ENCODE measurements at regions not wholly inside any gene's neighbourhood (a gene's known extent, or its start where the extent isn't known, plus 50 kb on each side); places are given as distances from the start of the nearest gene placed in this dataset.
"Not testable (repeated sequence)": the region's sequence is repeated elsewhere in the genome, so short reads cannot be mapped to it uniquely, and the experiment has no call there.

GRCh38 chr5:24232929-24233498 lies 411.8 kb downstream of the CDH10 start:
- DNase-seq (ENCODE audit: low read depth in 2 of 3, low spot score in 1 of 3), result no peak

- DNase-seq (ENCODE audit: low read depth in 2 of 3, low spot score in 1 of 3), result no peak
Observed at GRCh38 chr5:24235946-24236345, 408.8 kb downstream of the CDH10 start.

- DNase-seq (ENCODE audit: low read depth in 2 of 3, low spot score in 1 of 3), result no peak
Observed at GRCh38 chr5:24245821-24246220, 399.0 kb downstream of the CDH10 start.

- DNase-seq (ENCODE audit: low read depth in 2 of 3, low spot score in 1 of 3), result no peak
Observed at GRCh38 chr5:24264547-24264946, 380.2 kb downstream of the CDH10 start.

GRCh38 chr5:24265306-24265705 lies 379.5 kb downstream of the CDH10 start:
- DNase-seq (ENCODE audit: low read depth in 2 of 3, low spot score in 1 of 3), result no peak

- DNase-seq (ENCODE audit: low read depth in 2 of 3, low spot score in 1 of 3), result no peak
Observed at GRCh38 chr5:24268482-24269056, 376.2 kb downstream of the CDH10 start.

GRCh38 chr5:24271702-24272118 lies 373.1 kb downstream of the CDH10 start:
- DNase-seq (ENCODE audit: low read depth in 2 of 3, low spot score in 1 of 3), result not testable (repeated sequence)

GRCh38 chr5:24272741-24273140 lies 372.0 kb downstream of the CDH10 start:
- no peak for DNase-seq (ENCODE audit: low read depth in 2 of 3, low spot score in 1 of 3)

GRCh38 chr5:24280215-24280614 lies 364.6 kb downstream of the CDH10 start:
- DNase-seq (ENCODE audit: low read depth in 2 of 3, low spot score in 1 of 3), result no peak

- DNase-seq (ENCODE audit: low read depth in 2 of 3, low spot score in 1 of 3), result no peak
Observed at GRCh38 chr5:24281818-24282217, 363.0 kb downstream of the CDH10 start.

- no peak for DNase-seq (ENCODE audit: low read depth in 2 of 3, low spot score in 1 of 3)
Observed at GRCh38 chr5:24289582-24290335, 355.0 kb downstream of the CDH10 start.

- DNase-seq (ENCODE audit: low read depth in 2 of 3, low spot score in 1 of 3), result no peak
Observed at GRCh38 chr5:24290536-24290935, 354.2 kb downstream of the CDH10 start.

GRCh38 chr5:24291916-24292315 lies 352.9 kb downstream of the CDH10 start:
- no peak for DNase-seq (ENCODE audit: low read depth in 2 of 3, low spot score in 1 of 3)

GRCh38 chr5:24294333-24294732 lies 350.4 kb downstream of the CDH10 start:
- DNase-seq (ENCODE audit: low read depth in 2 of 3, low spot score in 1 of 3), result no peak

- no peak for DNase-seq (ENCODE audit: low read depth in 2 of 3, low spot score in 1 of 3)
Observed at GRCh38 chr5:24314106-24314505, 330.7 kb downstream of the CDH10 start.

- DNase-seq (ENCODE audit: low read depth in 2 of 3, low spot score in 1 of 3), result no peak
Observed at GRCh38 chr5:24320643-24321042, 324.1 kb downstream of the CDH10 start.

GRCh38 chr5:24325306-24325832 lies 319.4 kb downstream of the CDH10 start:
- DNase-seq (ENCODE audit: low read depth in 2 of 3, low spot score in 1 of 3), result no peak

- DNase-seq (ENCODE audit: low read depth in 2 of 3, low spot score in 1 of 3), result no peak
Observed at GRCh38 chr5:24331531-24331930, 313.2 kb downstream of the CDH10 start.

GRCh38 chr5:24347158-24347557 lies 297.6 kb downstream of the CDH10 start:
- DNase-seq (ENCODE audit: low read depth in 2 of 3, low spot score in 1 of 3), result no peak

- no peak for DNase-seq (ENCODE audit: low read depth in 2 of 3, low spot score in 1 of 3)
Observed at GRCh38 chr5:24351285-24351684, 293.5 kb downstream of the CDH10 start.

GRCh38 chr5:24353016-24353415 lies 291.8 kb downstream of the CDH10 start:
- no peak for DNase-seq (ENCODE audit: low read depth in 2 of 3, low spot score in 1 of 3)

GRCh38 chr5:24353611-24354010 lies 291.2 kb downstream of the CDH10 start:
- DNase-seq (ENCODE audit: low read depth in 2 of 3, low spot score in 1 of 3), result no peak

Measured in stimulated activated CD4-positive, alpha-beta T cell treated with anti-CD3 and anti-CD28 coated beads, Interleukin-12 subunit alpha, Interleukin-12 subunit beta, amount 100 ng/mL, for 48 hours (primary cell).